ENCODE measurements at regions not wholly inside any gene's neighbourhood (a gene's known extent, or its start where the extent isn't known, plus 50 kb on each side); places are given as distances from the start of the nearest gene placed in this dataset.

- TF ChIP-seq SP1 (IDR thresholded peaks at IDR 0.05): no peak
- no peak for TF ChIP-seq BHLHE40 (IDR thresholded peaks at IDR 0.05; ENCODE audit: borderline replicate concordance)
- TF ChIP-seq LEF1 (IDR thresholded peaks at IDR 0.05; ENCODE audit: borderline replicate concordance): no peak
- TF ChIP-seq FOXM1 (IDR thresholded peaks at IDR 0.05; ENCODE audit: borderline replicate concordance): no peak
- no peak for TF ChIP-seq ARNT (IDR thresholded peaks at IDR 0.05)
- no peak for TF ChIP-seq TARDBP (IDR thresholded peaks at IDR 0.05)
- no peak for TF ChIP-seq ELF4 (IDR thresholded peaks at IDR 0.05)
Observed at GRCh38 chr5:62093976-62094375, 212.0 kb upstream of the KIF2A start.
